ENCODE measurements at regions not wholly inside any gene's neighbourhood (a gene's known extent, or its start where the extent isn't known, plus 50 kb on each side); places are given as distances from the start of the nearest gene placed in this dataset.

GRCh38 chr15:97881346-97881965 lies 79.0 kb upstream of the ARRDC4 start:
- Histone ChIP-seq H3K4me3 (no peak overlapping the region), H3K36me3 (no peaks in the 10 kb centered on the region), H3K4me1 (no peaks in the 10 kb centered on the region), H3K9me3 (no peaks in the 10 kb centered on the region), H3K27ac (no peak overlapping the region), H3K27me3 (ENCODE audit: low read depth) (peaks cover 10% of the 10 kb centered on the region)
- DNase-seq (no peak), ATAC-seq (no peak)
- no peak for TF ChIP-seq CTCF (IDR thresholded peaks at IDR 0.05)
- intact Hi-C loops (cut with DNase I) = no loop called here

GRCh38 chr15:97884513-97885131 lies 75.9 kb upstream of the ARRDC4 start:
- no peak for ATAC-seq
- H3K27me3 ChIP-seq (ENCODE audit: low read depth) = peaks cover 4% of the 10 kb centered on the region

GRCh38 chr15:97890307-97890706 lies 70.2 kb upstream of the ARRDC4 start:
- H3K4me3 ChIP-seq = no peak overlapping the region
- H3K9me3 ChIP-seq = no peaks in the 10 kb centered on the region
- intact Hi-C loops (cut with DNase I) = no loop called here
- ATAC-seq = no peak
- H3K36me3 ChIP-seq = no peaks in the 10 kb centered on the region
- DNase-seq = no peak
- H3K27ac ChIP-seq = no peak overlapping the region
- no peaks in the 10 kb centered on the region for H3K27me3 ChIP-seq (ENCODE audit: low read depth)
- no peaks in the 10 kb centered on the region for H3K4me1 ChIP-seq
- no peak for TF ChIP-seq CTCF (IDR thresholded peaks at IDR 0.05)

More at GRCh38 chr15:97884513-97885131, 75.9 kb upstream of the ARRDC4 start:
- H3K4me3 ChIP-seq = no peak overlapping the region
- no peak for DNase-seq
- intact Hi-C loops (cut with DNase I) = no loop called here
- H3K9me3 ChIP-seq = no peaks in the 10 kb centered on the region
- no peaks in the 10 kb centered on the region for H3K4me1 ChIP-seq
- H3K36me3 ChIP-seq = no peaks in the 10 kb centered on the region
- no peak overlapping the region for H3K27ac ChIP-seq
- no peak for TF ChIP-seq CTCF (IDR thresholded peaks at IDR 0.05)

GRCh38 chr15:97892167-97892938 lies 68.2 kb upstream of the ARRDC4 start:
- Histone ChIP-seq H3K27me3 (ENCODE audit: low read depth) (no peaks in the 10 kb centered on the region), H3K9me3 (no peaks in the 10 kb centered on the region), H3K36me3 (no peaks in the 10 kb centered on the region), H3K4me1 (no peaks in the 10 kb centered on the region), H3K27ac (no peak overlapping the region), H3K4me3 (no peak overlapping the region)
- TF ChIP-seq CTCF (IDR thresholded peaks at IDR 0.05) = no peak
- ATAC-seq (no peak), DNase-seq (no peak)
- intact Hi-C loops (cut with DNase I) = no loop called here

- ATAC-seq (no peak), DNase-seq (no peak)
- intact Hi-C loops (cut with DNase I) = no loop called here
- Histone ChIP-seq H3K27ac (no peak overlapping the region), H3K9me3 (no peaks in the 10 kb centered on the region), H3K27me3 (ENCODE audit: low read depth) (no peaks in the 10 kb centered on the region), H3K36me3 (no peaks in the 10 kb centered on the region), H3K4me1 (no peaks in the 10 kb centered on the region), H3K4me3 (no peak overlapping the region)
- TF ChIP-seq CTCF (IDR thresholded peaks at IDR 0.05) = no peak
These were observed 66.5 kb upstream of the ARRDC4 start for GRCh38 chr15:97893967-97894366.
